ENCODE measurements at regions not wholly inside any gene's neighbourhood (a gene's known extent, or its start where the extent isn't known, plus 50 kb on each side); places are given as distances from the start of the nearest gene placed in this dataset.
"Not testable (repeated sequence)": the region's sequence is repeated elsewhere in the genome, so short reads cannot be mapped to it uniquely, and the experiment has no call there.

- H3K4me1 ChIP-seq (ENCODE audit: control insufficient read depth in 2 of 2, insufficient read depth in 2 of 2, low read length in 2 of 2): no peaks in the 10 kb centered on the region
- Mint-ChIP-seq H3K27me3 (no peaks in the 10 kb centered on the region), H3K4me1 (no peaks in the 10 kb centered on the region), H3K27ac (no peak overlapping the region), H3K9me3 (ENCODE audit: insufficient read depth) (no peaks in the 10 kb centered on the region), H3K4me3 (no peak overlapping the region)
- no peak overlapping the region for H2AFZ ChIP-seq (ENCODE audit: insufficient read depth, low read depth, low read length, poor library complexity, severe bottlenecking)
- ChIA-PET CTCF (no interaction called here), POLR2A (no interaction called here)
- H3K9me3 ChIP-seq (ENCODE audit: control extremely low read depth in 1 of 3, control insufficient read depth in 2 of 3, insufficient read depth in 1 of 3, low read length in 2 of 3): peaks cover 0 to 3% (median 0%) of the 10 kb centered on the region in 3 donors
- intact Hi-C loops (cut with micrococcal nuclease): no loop called here
- H3K36me3 ChIP-seq (replicated peaks in 1 of 2; ENCODE audit: control extremely low read depth in 1 of 2, control insufficient read depth in 1 of 2, extremely low read depth in 1 of 2, insufficient read depth in 2 of 2, low read length in 1 of 2): no peaks in the 10 kb centered on the region
- no peak overlapping the region for H3K9ac ChIP-seq (ENCODE audit: low read length)
- no peak for DNase-seq
- no peak for TF ChIP-seq CTCF (IDR thresholded peaks at IDR 0.05)
- TF ChIP-seq EZH2 (IDR thresholded peaks at IDR 0.05; ENCODE audit: borderline replicate concordance, insufficient read depth, low read depth, low read length, poor library complexity, severe bottlenecking): no peak
- H3K27ac ChIP-seq (ENCODE audit: low read length in 2 of 2): no peak overlapping the region
- H3K79me2 ChIP-seq (ENCODE audit: control insufficient read depth, insufficient read depth, low read length): no peaks in the 10 kb centered on the region
- ATAC-seq (ENCODE audit: low read depth): no peak
- no peaks in the 10 kb centered on the region for H3K27me3 ChIP-seq (replicated peaks in 1 of 4; ENCODE audit: control extremely low read depth in 1 of 4, control insufficient read depth in 3 of 4, insufficient read depth in 4 of 4, low read length in 3 of 4)
- H3K4me2 ChIP-seq (replicated peaks; ENCODE audit: low read depth, low read length, poor library complexity, severe bottlenecking): no peak overlapping the region
- H3K4me3 ChIP-seq (ENCODE audit: control extremely low read depth in 1 of 5, extremely low read depth in 1 of 5, insufficient read depth in 1 of 5, low read depth in 2 of 5, low read length in 4 of 5): no peak overlapping the region
- WGBS (ENCODE audit: insufficient coverage): no CpG with 5 or more reads among the region's 3 CpGs
- H4K20me1 ChIP-seq (ENCODE audit: control insufficient read depth, insufficient read depth, low read length, poor library complexity, severe bottlenecking): no peaks in the 10 kb centered on the region
Observed at GRCh38 chr10:33913194-33913593, 578.7 kb upstream of the NRP1 start.

- H3K4me3 ChIP-seq (ENCODE audit: control extremely low read depth in 1 of 5, extremely low read depth in 1 of 5, insufficient read depth in 1 of 5, low read depth in 2 of 5, low read length in 4 of 5); ATAC-seq (ENCODE audit: low read depth); H3K27ac ChIP-seq (ENCODE audit: low read length in 2 of 2); H3K4me1 Mint-ChIP-seq; H3K4me1 ChIP-seq (ENCODE audit: control insufficient read depth in 2 of 2, insufficient read depth in 2 of 2, low read length in 2 of 2); H3K79me2 ChIP-seq (ENCODE audit: control insufficient read depth, insufficient read depth, low read length); CTCF ChIA-PET; POLR2A ChIA-PET; intact Hi-C loops (cut with micrococcal nuclease); H3K9me3 ChIP-seq (ENCODE audit: control extremely low read depth in 1 of 3, control insufficient read depth in 2 of 3, insufficient read depth in 1 of 3, low read length in 2 of 3); DNase-seq; H3K9me3 Mint-ChIP-seq (ENCODE audit: insufficient read depth); H2AFZ ChIP-seq (ENCODE audit: insufficient read depth, low read depth, low read length, poor library complexity, severe bottlenecking); H3K9ac ChIP-seq (ENCODE audit: low read length); H3K27ac Mint-ChIP-seq; H3K36me3 ChIP-seq (replicated peaks in 1 of 2; ENCODE audit: control extremely low read depth in 1 of 2, control insufficient read depth in 1 of 2, extremely low read depth in 1 of 2, insufficient read depth in 2 of 2, low read length in 1 of 2); H4K20me1 ChIP-seq (ENCODE audit: control insufficient read depth, insufficient read depth, low read length, poor library complexity, severe bottlenecking); H3K4me2 ChIP-seq (replicated peaks; ENCODE audit: low read depth, low read length, poor library complexity, severe bottlenecking); H3K4me3 Mint-ChIP-seq; H3K27me3 ChIP-seq (replicated peaks in 1 of 4; ENCODE audit: control extremely low read depth in 1 of 4, control insufficient read depth in 3 of 4, insufficient read depth in 4 of 4, low read length in 3 of 4); H3K27me3 Mint-ChIP-seq: not testable (repeated sequence)
- WGBS (ENCODE audit: insufficient coverage): no CpG with 5 or more reads among the region's 4 CpGs
Observed at GRCh38 chr10:33909476-33909875, 575.0 kb upstream of the NRP1 start.

Data from B cell (primary cell).